ENCODE measurements at regions not wholly inside any gene's neighbourhood (a gene's known extent, or its start where the extent isn't known, plus 50 kb on each side); places are given as distances from the start of the nearest gene placed in this dataset.

DNA sequence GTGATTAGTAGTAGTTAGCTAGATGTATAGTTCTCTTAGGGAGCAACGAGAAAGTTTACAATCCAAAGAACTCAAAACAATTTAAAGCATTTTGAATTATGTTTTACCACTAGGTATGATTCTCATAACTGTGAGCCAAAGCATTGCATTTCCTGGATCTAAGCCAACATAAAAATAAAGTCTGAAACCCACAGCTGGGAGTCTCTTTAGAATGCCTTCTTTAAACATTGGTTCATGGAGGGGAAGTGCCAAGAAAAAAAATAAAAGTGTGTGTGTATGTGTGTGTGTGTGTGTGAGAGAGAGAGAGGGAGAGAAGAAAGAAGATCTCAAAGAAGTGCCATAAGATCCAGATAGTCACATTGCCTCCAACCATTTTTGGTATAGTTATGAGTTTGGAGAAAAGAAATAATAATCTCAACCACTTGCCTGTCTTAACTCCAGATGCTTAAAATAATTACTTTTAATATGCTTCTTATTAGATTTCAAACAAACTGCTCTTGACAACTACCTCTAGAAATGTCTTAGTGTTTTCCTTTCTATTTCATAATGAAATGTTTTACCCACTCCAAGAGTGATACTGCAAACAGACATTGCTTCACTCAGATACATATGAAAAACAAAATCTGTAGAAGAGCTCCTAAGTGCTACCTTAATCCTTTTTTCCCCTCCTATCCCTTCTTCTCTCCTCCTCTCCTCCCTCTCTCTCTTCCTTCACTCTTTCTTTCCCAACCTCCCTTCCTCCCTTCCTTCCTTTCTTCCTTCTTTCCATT is 554.1 kb downstream of the KCTD12 start:
- no peak for FAIRE-seq
- no peak overlapping the region for H2AFZ ChIP-seq (ENCODE audit: control insufficient read depth, low read length)
- TF ChIP-seq, protein P1, sequence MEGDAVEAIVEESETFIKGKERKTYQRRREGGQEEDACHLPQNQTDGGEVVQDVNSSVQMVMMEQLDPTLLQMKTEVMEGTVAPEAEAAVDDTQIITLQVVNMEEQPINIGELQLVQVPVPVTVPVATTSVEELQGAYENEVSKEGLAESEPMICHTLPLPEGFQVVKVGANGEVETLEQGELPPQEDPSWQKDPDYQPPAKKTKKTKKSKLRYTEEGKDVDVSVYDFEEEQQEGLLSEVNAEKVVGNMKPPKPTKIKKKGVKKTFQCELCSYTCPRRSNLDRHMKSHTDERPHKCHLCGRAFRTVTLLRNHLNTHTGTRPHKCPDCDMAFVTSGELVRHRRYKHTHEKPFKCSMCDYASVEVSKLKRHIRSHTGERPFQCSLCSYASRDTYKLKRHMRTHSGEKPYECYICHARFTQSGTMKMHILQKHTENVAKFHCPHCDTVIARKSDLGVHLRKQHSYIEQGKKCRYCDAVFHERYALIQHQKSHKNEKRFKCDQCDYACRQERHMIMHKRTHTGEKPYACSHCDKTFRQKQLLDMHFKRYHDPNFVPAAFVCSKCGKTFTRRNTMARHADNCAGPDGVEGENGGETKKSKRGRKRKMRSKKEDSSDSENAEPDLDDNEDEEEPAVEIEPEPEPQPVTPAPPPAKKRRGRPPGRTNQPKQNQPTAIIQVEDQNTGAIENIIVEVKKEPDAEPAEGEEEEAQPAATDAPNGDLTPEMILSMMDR (optimal IDR thresholded peaks at IDR 0.05 in 1 of 3, IDR thresholded peaks at IDR 0.05 in 1 of 3, conservative IDR thresholded peaks at IDR 0.05 in 1 of 3; ENCODE audit: extremely low read depth in 1 of 3, insufficient read depth in 2 of 3, low read length in 3 of 3), result no peak
- no peak for TF ChIP-seq EZH2 (IDR thresholded peaks at IDR 0.05; ENCODE audit: low read length)
- dilution Hi-C loops (cut with MboI; ENCODE audit: extremely low pct_ligation_motif_present, low sequenced_read_pairs), result no loop called here
- H4K20me1 ChIP-seq (ENCODE audit: control insufficient read depth, extremely low read depth, insufficient read depth, low read length), result no peaks in the 10 kb centered on the region
- H3K9ac ChIP-seq (ENCODE audit: control insufficient read depth, extremely low read depth, insufficient read depth, low read length), result no peak overlapping the region
- H3K27me3 ChIP-seq (ENCODE audit: control insufficient read depth, extremely low read depth, insufficient read depth, low read length), result no peaks in the 10 kb centered on the region
- no peaks in the 10 kb centered on the region for H3K4me1 ChIP-seq (ENCODE audit: control insufficient read depth, extremely low read depth, insufficient read depth, low read length)
- no peaks in the 10 kb centered on the region for H3K79me2 ChIP-seq (ENCODE audit: control insufficient read depth, insufficient read depth, low read length)
- H3K36me3 ChIP-seq (ENCODE audit: control insufficient read depth in 2 of 2, extremely low read depth in 1 of 2, insufficient read depth in 2 of 2, low read length in 2 of 2), result no peaks in the 10 kb centered on the region
- H3K27ac ChIP-seq (ENCODE audit: control insufficient read depth, insufficient read depth, low read length), result no peak overlapping the region
- no peaks in the 10 kb centered on the region for H3K9me1 ChIP-seq (ENCODE audit: control insufficient read depth, extremely low read depth, insufficient read depth, low read length)
- H3K4me3 ChIP-seq (ENCODE audit: control insufficient read depth in 2 of 3, extremely low read depth in 1 of 3, insufficient read depth in 2 of 3, low read depth in 1 of 3, low read length in 3 of 3), result no peak overlapping the region
- DNase-seq (ENCODE audit: low read depth, low spot score), result no peak
- no peaks in the 10 kb centered on the region for H3K9me3 ChIP-seq (ENCODE audit: control insufficient read depth, low read depth, low read length)
- H3K4me2 ChIP-seq (ENCODE audit: control insufficient read depth, extremely low read depth, insufficient read depth, low read depth, low read length), result no peak overlapping the region

DNA sequence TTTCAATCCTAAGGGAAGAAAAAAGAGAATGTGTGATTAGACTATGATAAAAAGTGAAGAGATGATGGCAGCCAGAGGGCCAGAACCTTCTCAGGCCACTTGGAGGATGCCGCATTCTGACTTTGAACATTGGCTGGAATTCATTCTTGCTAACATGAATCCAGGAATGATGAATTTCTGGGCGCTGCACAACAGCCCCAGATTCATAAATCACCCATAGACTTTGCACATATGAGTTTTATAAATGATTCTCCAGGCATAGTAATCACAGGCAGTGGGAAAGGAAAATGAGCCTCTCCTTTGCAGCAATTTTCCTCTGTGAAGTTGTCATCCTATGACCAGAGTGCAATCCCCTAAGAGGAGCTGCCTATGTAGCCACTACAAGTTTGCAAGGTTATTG is 555.4 kb downstream of the KCTD12 start:
- Histone ChIP-seq H3K36me3 (ENCODE audit: control insufficient read depth in 2 of 2, extremely low read depth in 1 of 2, insufficient read depth in 2 of 2, low read length in 2 of 2) (no peaks in the 10 kb centered on the region), H3K4me1 (ENCODE audit: control insufficient read depth, extremely low read depth, insufficient read depth, low read length) (no peaks in the 10 kb centered on the region), H3K9me1 (ENCODE audit: control insufficient read depth, extremely low read depth, insufficient read depth, low read length) (no peaks in the 10 kb centered on the region), H3K79me2 (ENCODE audit: control insufficient read depth, insufficient read depth, low read length) (no peaks in the 10 kb centered on the region), H3K9ac (ENCODE audit: control insufficient read depth, extremely low read depth, insufficient read depth, low read length) (no peak overlapping the region), H3K4me2 (ENCODE audit: control insufficient read depth, extremely low read depth, insufficient read depth, low read depth, low read length) (no peak overlapping the region), H3K27ac (ENCODE audit: control insufficient read depth, insufficient read depth, low read length) (no peak overlapping the region), H2AFZ (ENCODE audit: control insufficient read depth, low read length) (no peak overlapping the region), H3K27me3 (ENCODE audit: control insufficient read depth, extremely low read depth, insufficient read depth, low read length) (no peaks in the 10 kb centered on the region), H3K9me3 (ENCODE audit: control insufficient read depth, low read depth, low read length) (no peaks in the 10 kb centered on the region), H4K20me1 (ENCODE audit: control insufficient read depth, extremely low read depth, insufficient read depth, low read length) (no peaks in the 10 kb centered on the region), H3K4me3 (ENCODE audit: control insufficient read depth in 2 of 3, extremely low read depth in 1 of 3, insufficient read depth in 2 of 3, low read depth in 1 of 3, low read length in 3 of 3) (no peak overlapping the region)
- TF ChIP-seq, protein P1 (optimal IDR thresholded peaks at IDR 0.05 in 1 of 3, IDR thresholded peaks at IDR 0.05 in 1 of 3, conservative IDR thresholded peaks at IDR 0.05 in 1 of 3; ENCODE audit: extremely low read depth in 1 of 3, insufficient read depth in 2 of 3, low read length in 3 of 3), result no peak
- no peak for TF ChIP-seq EZH2 (IDR thresholded peaks at IDR 0.05; ENCODE audit: low read length)
- no peak for FAIRE-seq
- dilution Hi-C loops (cut with MboI; ENCODE audit: extremely low pct_ligation_motif_present, low sequenced_read_pairs), result no loop called here
- no peak for DNase-seq (ENCODE audit: low read depth, low spot score)
